Fibroblast of lung (primary cell): ENCODE measurements at regions not wholly inside any gene's neighbourhood (a gene's known extent, or its start where the extent isn't known, plus 50 kb on each side); places are given as distances from the start of the nearest gene placed in this dataset.

ENCODE experiments used
- DNase-seq, 2 donors: peaks; one replicate each; pipeline versions ENCODE4 v3.0.0 to v3.0.0-alpha.2; 2010; ENCODE audit warnings: low read depth in 2 of 2
- H2AFZ ChIP-seq: 2 replicates; pipeline ENCODE4 v1.5.1; 2012; ENCODE audit warnings: low read length, control low read depth, inconsistent platforms
- H3K27ac ChIP-seq: 2 replicates; pipeline ENCODE4 v1.5.1; 2011; ENCODE audit warnings: low read length, control low read depth; ENCODE audit not compliant: insufficient read depth
- H3K27me3 ChIP-seq: 2 replicates; pipeline ENCODE4 v1.5.1; 2011; ENCODE audit warnings: mild to moderate bottlenecking, low read length; ENCODE audit not compliant: control insufficient read depth, insufficient read depth
- H3K36me3 ChIP-seq: 2 replicates; pipeline ENCODE4 v1.5.1; 2011; ENCODE audit warnings: low read length; ENCODE audit not compliant: control insufficient read depth, insufficient read depth
- H3K4me1 ChIP-seq: 2 replicates; pipeline ENCODE4 v1.5.1; 2011; ENCODE audit warnings: low read length; ENCODE audit not compliant: control insufficient read depth, insufficient read depth; ENCODE audit errors: extremely low read depth
- H3K4me2 ChIP-seq: 2 replicates; pipeline ENCODE4 v1.5.1; 2011; ENCODE audit warnings: low read length, control low read depth; ENCODE audit not compliant: insufficient read depth; ENCODE audit errors: extremely low read depth
- H3K4me3 ChIP-seq, 4 experiments: fragments of 200-600 bp in 1 of 4; sonication (generic) in 1 of 4; replicated peaks in 1 of 4; 2 replicates each; pipeline ENCODE4 v1.5.1; 2011 to 2016; ENCODE audit warnings: low read length in 4 of 4, low read depth in 3 of 4, mild to moderate bottlenecking in 3 of 4, control low read depth in 2 of 4, inconsistent platforms in 1 of 4, mixed read lengths in 1 of 4; ENCODE audit not compliant: insufficient read depth in 1 of 4; ENCODE audit errors: control extremely low read depth in 1 of 4
- H3K79me2 ChIP-seq: 2 replicates; pipeline ENCODE4 v1.5.1; 2012; ENCODE audit warnings: mild to moderate bottlenecking, low read length, inconsistent platforms; ENCODE audit not compliant: control insufficient read depth, insufficient read depth
- H3K9ac ChIP-seq: 2 replicates; pipeline ENCODE4 v1.5.1; 2011; ENCODE audit warnings: mild to moderate bottlenecking, low read length, control low read depth; ENCODE audit not compliant: insufficient read depth
- H3K9me3 ChIP-seq: 2 replicates; pipeline ENCODE4 v1.5.1; 2012; ENCODE audit warnings: low read depth, low read length; ENCODE audit not compliant: control insufficient read depth, insufficient read depth
- H4K20me1 ChIP-seq: 2 replicates; pipeline ENCODE4 v1.5.1; 2011; ENCODE audit warnings: low read length; ENCODE audit not compliant: control insufficient read depth, insufficient read depth; ENCODE audit errors: extremely low read depth
- CTCF ChIP-seq, 2 donors: IDR thresholded peaks in 1 of 2; conservative IDR thresholded peaks in 1 of 2; 1 replicate in 1 of 2; 2 replicates in 1 of 2; pipeline ENCODE4 v1.5.1; 2011 to 2012; ENCODE audit warnings: low read length in 2 of 2, control low read depth in 1 of 2, inconsistent platforms in 1 of 2, low read depth in 1 of 2, mild to moderate bottlenecking in 1 of 2
- EZH2 ChIP-seq: IDR thresholded peaks from 2 replicates; pipeline ENCODE4 v1.5.1; 2012; ENCODE audit warnings: low read length, control low read depth, mild to moderate bottlenecking; ENCODE audit errors: missing control alignments

- H3K9ac ChIP-seq = no peak overlapping the region
- no peak overlapping the region for H2AFZ ChIP-seq
- no peak overlapping the region for H3K4me3 ChIP-seq
- no peaks in the 10 kb centered on the region for H4K20me1 ChIP-seq
- H3K4me1 ChIP-seq = no peaks in the 10 kb centered on the region
- TF ChIP-seq CTCF (conservative IDR thresholded peaks at IDR 0.05 in 1 of 2, IDR thresholded peaks at IDR 0.05 in 1 of 2; ENCODE audit: low read depth in 1 of 2, low read length in 2 of 2) = no peak
- no peak for TF ChIP-seq EZH2
- no peaks in the 10 kb centered on the region for H3K79me2 ChIP-seq
- H3K27me3 ChIP-seq = no peaks in the 10 kb centered on the region
- H3K4me2 ChIP-seq = no peak overlapping the region
- DNase-seq = no peak
- no peaks in the 10 kb centered on the region for H3K36me3 ChIP-seq
- no peak overlapping the region for H3K27ac ChIP-seq
- no peaks in the 10 kb centered on the region for H3K9me3 ChIP-seq
These were observed 358.7 kb upstream of the TFPI start for GRCh38 chr2:187912950-187913349.

DNA sequence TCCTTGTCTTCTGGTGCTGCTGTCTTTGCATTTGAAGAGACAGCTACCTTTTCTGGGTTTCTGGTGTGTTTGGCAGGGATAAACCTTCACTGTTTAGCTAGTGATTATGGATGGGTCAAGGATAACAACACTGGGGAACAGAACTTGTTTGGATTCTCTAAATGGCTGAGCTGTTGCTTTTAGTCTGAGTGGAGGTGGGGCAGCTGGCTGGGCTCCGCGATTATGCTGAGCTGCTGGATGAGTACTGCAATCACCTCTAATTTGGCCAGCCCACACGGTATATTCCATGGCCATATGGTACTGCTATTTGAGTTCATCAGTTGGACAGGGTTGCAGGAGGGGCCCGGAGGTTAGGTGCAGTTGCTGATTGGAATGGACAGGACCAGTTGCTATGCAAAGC lies 361.6 kb upstream of the TFPI start:
- Histone ChIP-seq H4K20me1 (no peaks in the 10 kb centered on the region), H3K27ac (no peak overlapping the region), H3K4me2 (no peak overlapping the region), H3K9ac (no peak overlapping the region), H3K27me3 (no peaks in the 10 kb centered on the region), H2AFZ (no peak overlapping the region), H3K9me3 (no peaks in the 10 kb centered on the region), H3K4me3 (no peak overlapping the region), H3K36me3 (no peaks in the 10 kb centered on the region), H3K4me1 (no peaks in the 10 kb centered on the region), H3K79me2 (no peaks in the 10 kb centered on the region)
- TF ChIP-seq EZH2 (no peak), CTCF (conservative IDR thresholded peaks at IDR 0.05 in 1 of 2, IDR thresholded peaks at IDR 0.05 in 1 of 2; ENCODE audit: low read depth in 1 of 2, low read length in 2 of 2) (no peak)
- DNase-seq = no peak

DNA sequence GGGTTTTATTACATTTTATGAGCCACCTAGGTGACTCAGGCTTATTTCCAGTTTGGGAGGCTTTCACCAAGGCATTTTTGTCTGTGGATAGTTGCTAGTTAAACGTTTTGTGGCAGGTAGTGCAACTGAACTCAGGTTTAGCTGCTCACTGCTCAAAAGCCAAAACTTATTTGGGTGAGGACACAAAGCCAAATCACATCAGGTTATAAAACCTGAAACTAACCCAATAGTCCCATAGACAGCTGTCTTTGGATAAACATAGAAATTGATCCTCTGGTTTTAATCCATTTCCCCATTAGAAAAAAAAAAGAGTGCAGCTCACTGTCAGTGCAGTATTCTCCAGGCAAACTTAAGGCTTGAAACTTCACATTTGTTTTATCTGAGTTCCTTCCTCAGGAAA lies 362.6 kb upstream of the TFPI start:
- Histone ChIP-seq H3K4me2 (no peak overlapping the region), H2AFZ (no peak overlapping the region), H3K4me1 (no peaks in the 10 kb centered on the region), H3K9me3 (no peaks in the 10 kb centered on the region), H3K27me3 (no peaks in the 10 kb centered on the region), H3K79me2 (no peaks in the 10 kb centered on the region), H3K27ac (no peak overlapping the region), H3K4me3 (no peak overlapping the region), H4K20me1 (no peaks in the 10 kb centered on the region), H3K9ac (no peak overlapping the region), H3K36me3 (no peaks in the 10 kb centered on the region)
- DNase-seq = no peak
- no peak for TF ChIP-seq CTCF (conservative IDR thresholded peaks at IDR 0.05 in 1 of 2, IDR thresholded peaks at IDR 0.05 in 1 of 2; ENCODE audit: low read depth in 1 of 2, low read length in 2 of 2)
- TF ChIP-seq EZH2 = no peak
